ENCODE measurements at regions not wholly inside any gene's neighbourhood (a gene's known extent, or its start where the extent isn't known, plus 50 kb on each side); places are given as distances from the start of the nearest gene placed in this dataset.

DNA sequence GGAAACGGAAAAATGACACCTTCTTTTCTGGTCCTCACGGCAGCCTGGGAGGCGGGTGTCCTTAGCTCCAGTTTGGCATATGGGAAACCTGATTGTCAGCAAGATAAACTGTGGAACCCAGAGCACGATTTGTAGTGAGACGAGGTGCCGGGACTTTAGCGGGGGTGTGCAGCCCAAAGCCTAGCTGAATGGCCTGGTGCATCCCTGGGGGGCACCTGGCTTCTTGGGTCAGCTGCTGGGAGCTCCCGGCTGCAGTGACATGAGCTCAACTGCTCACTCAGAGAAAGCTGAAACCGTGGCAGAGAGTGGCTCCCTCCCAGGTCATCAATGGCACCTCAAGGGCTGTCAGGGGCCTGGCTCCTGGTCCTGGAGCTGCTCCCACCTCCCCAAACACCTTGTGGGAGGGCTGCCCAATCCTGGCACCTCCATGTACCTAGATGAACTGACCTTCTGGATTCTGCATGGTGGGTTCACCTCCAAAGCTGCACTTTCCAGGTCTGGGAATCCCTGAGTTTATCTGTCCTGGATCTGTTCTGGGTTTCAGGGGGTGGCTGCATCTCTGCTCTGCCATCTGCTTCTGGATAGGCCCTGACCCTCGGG lies 260.5 kb downstream of the MATN1 start:
- TF ChIP-seq, protein P1, sequence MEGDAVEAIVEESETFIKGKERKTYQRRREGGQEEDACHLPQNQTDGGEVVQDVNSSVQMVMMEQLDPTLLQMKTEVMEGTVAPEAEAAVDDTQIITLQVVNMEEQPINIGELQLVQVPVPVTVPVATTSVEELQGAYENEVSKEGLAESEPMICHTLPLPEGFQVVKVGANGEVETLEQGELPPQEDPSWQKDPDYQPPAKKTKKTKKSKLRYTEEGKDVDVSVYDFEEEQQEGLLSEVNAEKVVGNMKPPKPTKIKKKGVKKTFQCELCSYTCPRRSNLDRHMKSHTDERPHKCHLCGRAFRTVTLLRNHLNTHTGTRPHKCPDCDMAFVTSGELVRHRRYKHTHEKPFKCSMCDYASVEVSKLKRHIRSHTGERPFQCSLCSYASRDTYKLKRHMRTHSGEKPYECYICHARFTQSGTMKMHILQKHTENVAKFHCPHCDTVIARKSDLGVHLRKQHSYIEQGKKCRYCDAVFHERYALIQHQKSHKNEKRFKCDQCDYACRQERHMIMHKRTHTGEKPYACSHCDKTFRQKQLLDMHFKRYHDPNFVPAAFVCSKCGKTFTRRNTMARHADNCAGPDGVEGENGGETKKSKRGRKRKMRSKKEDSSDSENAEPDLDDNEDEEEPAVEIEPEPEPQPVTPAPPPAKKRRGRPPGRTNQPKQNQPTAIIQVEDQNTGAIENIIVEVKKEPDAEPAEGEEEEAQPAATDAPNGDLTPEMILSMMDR (IDR thresholded peaks at IDR 0.05; ENCODE audit: poor library complexity, severe bottlenecking), result no peak
- no peak for TF ChIP-seq POLR2AphosphoS5 (IDR thresholded peaks at IDR 0.05)
- no peak for TF ChIP-seq SMC3 (conservative IDR thresholded peaks at IDR 0.05; ENCODE audit: poor library complexity)

Measured in neural cell (in vitro differentiated cells).